ENCODE measurements at regions not wholly inside any gene's neighbourhood (a gene's known extent, or its start where the extent isn't known, plus 50 kb on each side); places are given as distances from the start of the nearest gene placed in this dataset.

DNA sequence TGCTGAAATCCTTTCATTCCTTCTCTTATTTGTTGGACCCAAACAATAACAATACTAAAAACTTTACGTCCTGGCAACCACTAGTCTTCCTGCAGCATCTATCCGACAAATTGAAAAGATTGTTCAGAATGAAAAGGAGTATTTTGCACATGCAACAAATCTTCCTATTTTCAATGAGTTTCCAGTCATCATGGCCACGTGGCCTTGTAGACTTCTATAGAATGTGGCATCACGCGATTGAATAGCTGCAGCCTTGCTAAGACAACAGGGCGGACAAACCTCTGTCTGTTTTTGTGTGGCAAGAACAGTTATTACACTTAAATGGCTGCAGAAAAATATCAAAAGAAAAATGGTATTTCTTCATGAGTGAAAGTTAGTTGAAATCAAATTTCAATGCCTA is 297.9 kb upstream of the LCORL start:
- Histone ChIP-seq H3K79me2 (ENCODE audit: control insufficient read depth, insufficient read depth, low read length) (no peaks in the 10 kb centered on the region), H3K4me3 (no peak overlapping the region), H3K9ac (ENCODE audit: control insufficient read depth, insufficient read depth, low read length) (no peak overlapping the region), H3K27ac (ENCODE audit: control insufficient read depth, insufficient read depth) (no peak overlapping the region), H2AFZ (ENCODE audit: control insufficient read depth, low read depth, low read length) (no peak overlapping the region), H3K27me3 (replicated peaks in 1 of 2; ENCODE audit: control insufficient read depth in 2 of 2, insufficient read depth in 2 of 2, low read length in 1 of 2) (no peaks in the 10 kb centered on the region), H3K4me1 (ENCODE audit: control insufficient read depth, insufficient read depth, low read length) (no peaks in the 10 kb centered on the region), H3K4me2 (ENCODE audit: control insufficient read depth, insufficient read depth) (no peak overlapping the region), H4K20me1 (ENCODE audit: control insufficient read depth, insufficient read depth) (no peaks in the 10 kb centered on the region), H3K36me3 (ENCODE audit: control insufficient read depth in 2 of 2, insufficient read depth in 2 of 2, low read length in 1 of 2) (no peaks in the 10 kb centered on the region), H3K9me3 (replicated peaks; ENCODE audit: control insufficient read depth, insufficient read depth, low read length) (no peaks in the 10 kb centered on the region)
- RAD21 ChIA-PET (ENCODE audit: unreplicated experiment): no interaction called here
- ATAC-seq (no peak), DNase-seq (ENCODE audit: low read depth, low spot score) (no peak), FAIRE-seq (no peak)
- CTCF ChIA-PET: no interaction called here
- intact Hi-C loops (cut with micrococcal nuclease; ENCODE audit: unreplicated experiment) (no loop called here), in situ Hi-C loops (cut with MboI) (no loop called here)
- TF ChIP-seq, protein P1, sequence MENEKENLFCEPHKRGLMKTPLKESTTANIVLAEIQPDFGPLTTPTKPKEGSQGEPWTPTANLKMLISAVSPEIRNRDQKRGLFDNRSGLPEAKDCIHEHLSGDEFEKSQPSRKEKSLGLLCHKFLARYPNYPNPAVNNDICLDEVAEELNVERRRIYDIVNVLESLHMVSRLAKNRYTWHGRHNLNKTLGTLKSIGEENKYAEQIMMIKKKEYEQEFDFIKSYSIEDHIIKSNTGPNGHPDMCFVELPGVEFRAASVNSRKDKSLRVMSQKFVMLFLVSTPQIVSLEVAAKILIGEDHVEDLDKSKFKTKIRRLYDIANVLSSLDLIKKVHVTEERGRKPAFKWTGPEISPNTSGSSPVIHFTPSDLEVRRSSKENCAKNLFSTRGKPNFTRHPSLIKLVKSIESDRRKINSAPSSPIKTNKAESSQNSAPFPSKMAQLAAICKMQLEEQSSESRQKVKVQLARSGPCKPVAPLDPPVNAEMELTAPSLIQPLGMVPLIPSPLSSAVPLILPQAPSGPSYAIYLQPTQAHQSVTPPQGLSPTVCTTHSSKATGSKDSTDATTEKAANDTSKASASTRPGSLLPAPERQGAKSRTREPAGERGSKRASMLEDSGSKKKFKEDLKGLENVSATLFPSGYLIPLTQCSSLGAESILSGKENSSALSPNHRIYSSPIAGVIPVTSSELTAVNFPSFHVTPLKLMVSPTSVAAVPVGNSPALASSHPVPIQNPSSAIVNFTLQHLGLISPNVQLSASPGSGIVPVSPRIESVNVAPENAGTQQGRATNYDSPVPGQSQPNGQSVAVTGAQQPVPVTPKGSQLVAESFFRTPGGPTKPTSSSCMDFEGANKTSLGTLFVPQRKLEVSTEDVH (IDR thresholded peaks at IDR 0.05; ENCODE audit: low read depth, partially characterized antibody): no peak
- no peak for TF ChIP-seq SP1 (IDR thresholded peaks at IDR 0.05; ENCODE audit: low read depth, low read length)
- TF ChIP-seq PAX8 (IDR thresholded peaks at IDR 0.05): no peak
- no peak for TF ChIP-seq PAX5 (IDR thresholded peaks at IDR 0.05; ENCODE audit: borderline replicate concordance, low read depth, low read length)
- TF ChIP-seq TARDBP (IDR thresholded peaks at IDR 0.05; ENCODE audit: borderline replicate concordance): no peak
- TF ChIP-seq ZNF217 (IDR thresholded peaks at IDR 0.05): no peak
- TF ChIP-seq EP300 (IDR thresholded peaks at IDR 0.05; ENCODE audit: borderline replicate concordance in 1 of 2, control insufficient read depth in 1 of 2, low read depth in 2 of 2, low read length in 2 of 2): no peak
- TF ChIP-seq CREM (IDR thresholded peaks at IDR 0.05; ENCODE audit: low read depth): no peak
- TF ChIP-seq, protein P2, sequence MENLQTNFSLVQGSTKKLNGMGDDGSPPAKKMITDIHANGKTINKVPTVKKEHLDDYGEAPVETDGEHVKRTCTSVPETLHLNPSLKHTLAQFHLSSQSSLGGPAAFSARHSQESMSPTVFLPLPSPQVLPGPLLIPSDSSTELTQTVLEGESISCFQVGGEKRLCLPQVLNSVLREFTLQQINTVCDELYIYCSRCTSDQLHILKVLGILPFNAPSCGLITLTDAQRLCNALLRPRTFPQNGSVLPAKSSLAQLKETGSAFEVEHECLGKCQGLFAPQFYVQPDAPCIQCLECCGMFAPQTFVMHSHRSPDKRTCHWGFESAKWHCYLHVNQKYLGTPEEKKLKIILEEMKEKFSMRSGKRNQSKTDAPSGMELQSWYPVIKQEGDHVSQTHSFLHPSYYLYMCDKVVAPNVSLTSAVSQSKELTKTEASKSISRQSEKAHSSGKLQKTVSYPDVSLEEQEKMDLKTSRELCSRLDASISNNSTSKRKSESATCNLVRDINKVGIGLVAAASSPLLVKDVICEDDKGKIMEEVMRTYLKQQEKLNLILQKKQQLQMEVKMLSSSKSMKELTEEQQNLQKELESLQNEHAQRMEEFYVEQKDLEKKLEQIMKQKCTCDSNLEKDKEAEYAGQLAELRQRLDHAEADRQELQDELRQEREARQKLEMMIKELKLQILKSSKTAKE (IDR thresholded peaks at IDR 0.05; ENCODE audit: low read depth, poor library complexity, severe bottlenecking): no peak
- TF ChIP-seq, protein P3, sequence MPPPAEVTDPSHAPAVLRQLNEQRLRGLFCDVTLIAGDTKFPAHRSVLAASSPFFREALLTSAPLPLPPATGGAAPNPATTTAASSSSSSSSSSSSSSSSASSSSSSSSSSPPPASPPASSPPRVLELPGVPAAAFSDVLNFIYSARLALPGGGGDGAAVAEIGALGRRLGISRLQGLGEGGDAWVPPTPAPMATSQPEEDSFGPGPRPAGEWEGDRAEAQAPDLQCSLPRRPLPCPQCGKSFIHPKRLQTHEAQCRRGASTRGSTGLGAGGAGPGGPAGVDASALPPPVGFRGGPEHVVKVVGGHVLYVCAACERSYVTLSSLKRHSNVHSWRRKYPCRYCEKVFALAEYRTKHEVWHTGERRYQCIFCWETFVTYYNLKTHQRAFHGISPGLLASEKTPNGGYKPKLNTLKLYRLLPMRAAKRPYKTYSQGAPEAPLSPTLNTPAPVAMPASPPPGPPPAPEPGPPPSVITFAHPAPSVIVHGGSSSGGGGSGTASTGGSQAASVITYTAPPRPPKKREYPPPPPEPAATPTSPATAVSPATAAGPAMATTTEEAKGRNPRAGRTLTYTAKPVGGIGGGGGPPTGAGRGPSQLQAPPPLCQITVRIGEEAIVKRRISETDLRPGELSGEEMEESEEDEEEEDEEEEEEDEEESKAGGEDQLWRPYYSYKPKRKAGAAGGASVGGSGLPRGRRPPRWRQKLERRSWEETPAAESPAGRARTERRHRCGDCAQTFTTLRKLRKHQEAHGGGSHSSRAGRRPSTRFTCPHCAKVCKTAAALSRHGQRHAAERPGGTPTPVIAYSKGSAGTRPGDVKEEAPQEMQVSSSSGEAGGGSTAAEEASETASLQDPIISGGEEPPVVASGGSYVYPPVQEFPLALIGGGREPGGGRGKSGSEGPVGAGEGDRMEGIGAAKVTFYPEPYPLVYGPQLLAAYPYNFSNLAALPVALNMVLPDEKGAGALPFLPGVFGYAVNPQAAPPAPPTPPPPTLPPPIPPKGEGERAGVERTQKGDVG (CRISPR knock-in tag; IDR thresholded peaks at IDR 0.05): no peak
- TF ChIP-seq, protein P4, sequence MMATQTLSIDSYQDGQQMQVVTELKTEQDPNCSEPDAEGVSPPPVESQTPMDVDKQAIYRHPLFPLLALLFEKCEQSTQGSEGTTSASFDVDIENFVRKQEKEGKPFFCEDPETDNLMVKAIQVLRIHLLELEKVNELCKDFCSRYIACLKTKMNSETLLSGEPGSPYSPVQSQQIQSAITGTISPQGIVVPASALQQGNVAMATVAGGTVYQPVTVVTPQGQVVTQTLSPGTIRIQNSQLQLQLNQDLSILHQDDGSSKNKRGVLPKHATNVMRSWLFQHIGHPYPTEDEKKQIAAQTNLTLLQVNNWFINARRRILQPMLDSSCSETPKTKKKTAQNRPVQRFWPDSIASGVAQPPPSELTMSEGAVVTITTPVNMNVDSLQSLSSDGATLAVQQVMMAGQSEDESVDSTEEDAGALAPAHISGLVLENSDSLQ (IDR thresholded peaks at IDR 0.05): no peak
- TF ChIP-seq NR2F1 (conservative IDR thresholded peaks at IDR 0.05): no peak
- TF ChIP-seq CBFB (IDR thresholded peaks at IDR 0.05; ENCODE audit: low read depth): no peak
- no peak for TF ChIP-seq NFIC (IDR thresholded peaks at IDR 0.05; ENCODE audit: low read depth, low read length)
- no peak for TF ChIP-seq NFYB (IDR thresholded peaks at IDR 0.05; ENCODE audit: insufficient read depth, low read depth, low read length)
- SMC1A ChIA-PET (ENCODE audit: uncharacterized antibody, unreplicated experiment): interaction anchor here (0.6 kb wide), 1 partner anchor 900 kb away, joined by 3 read pairs; no protein-coding TSS in a partner anchor
- no TSS peak for BruUV-seq (replicated peaks)
- 47% methylated on average over 6 of the region's 6 CpGs for WGBS (ENCODE audit: insufficient coverage, insufficient replicate concordance, low lambda C conversion rate, missing lambda C conversion rate)
- POLR2A ChIA-PET: no interaction called here

All from GM12878 (cell line).